Kidney epithelial cell (primary cell): ENCODE measurements at regions not wholly inside any gene's neighbourhood (a gene's known extent, or its start where the extent isn't known, plus 50 kb on each side); places are given as distances from the start of the nearest gene placed in this dataset.

ENCODE experiments used
- DNase-seq: peaks from one replicate; pipeline ENCODE4 v3.0.0-alpha.2; 2010; ENCODE audit warnings: low read depth
- H3K27me3 ChIP-seq: 2 replicates; pipeline ENCODE4 v1.6.0; 2011; ENCODE audit warnings: low read length; ENCODE audit not compliant: control insufficient read depth, insufficient read depth
- H3K36me3 ChIP-seq: 2 replicates; pipeline ENCODE4 v1.5.1; 2011; ENCODE audit warnings: low read length; ENCODE audit not compliant: control insufficient read depth, insufficient read depth
- H3K4me3 ChIP-seq: 2 replicates; pipeline ENCODE4 v1.5.1; 2011; ENCODE audit warnings: low read depth, mild to moderate bottlenecking, control low read depth, low read length
- TF ChIP-seq, protein P1 (sequence below): IDR thresholded peaks from 2 replicates; pipeline ENCODE4 v1.5.1; 2011; ENCODE audit warnings: mild to moderate bottlenecking, moderate library complexity, low read length, control low read depth, inconsistent platforms; ENCODE audit not compliant: insufficient read depth, poor library complexity, severe bottlenecking

DNA sequence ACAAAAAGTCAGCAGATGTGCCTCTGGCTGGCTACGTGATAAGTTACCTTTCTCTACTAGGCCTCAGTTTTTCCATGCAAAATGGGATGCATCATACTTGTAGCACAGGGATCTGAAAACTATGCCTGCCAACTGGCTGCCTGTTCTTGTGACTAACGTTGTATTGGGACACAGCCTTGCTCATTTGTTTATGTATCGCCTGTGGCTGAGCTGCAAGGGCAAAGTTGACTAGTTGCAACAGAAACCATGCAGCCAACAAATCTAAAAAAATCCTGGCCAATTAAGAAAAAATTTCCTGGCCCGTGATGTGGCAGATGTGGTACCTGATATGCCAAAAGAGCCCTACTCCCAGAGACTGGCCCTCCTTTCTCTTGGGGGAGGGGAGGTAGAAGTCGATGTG is 131.3 kb downstream of the SEC61B start:
- no peaks in the 10 kb centered on the region for H3K36me3 ChIP-seq
- H3K27me3 ChIP-seq = peaks cover 4% of the 10 kb centered on the region
- no peak overlapping the region for H3K4me3 ChIP-seq
- no peak for DNase-seq
- TF ChIP-seq, protein P1, sequence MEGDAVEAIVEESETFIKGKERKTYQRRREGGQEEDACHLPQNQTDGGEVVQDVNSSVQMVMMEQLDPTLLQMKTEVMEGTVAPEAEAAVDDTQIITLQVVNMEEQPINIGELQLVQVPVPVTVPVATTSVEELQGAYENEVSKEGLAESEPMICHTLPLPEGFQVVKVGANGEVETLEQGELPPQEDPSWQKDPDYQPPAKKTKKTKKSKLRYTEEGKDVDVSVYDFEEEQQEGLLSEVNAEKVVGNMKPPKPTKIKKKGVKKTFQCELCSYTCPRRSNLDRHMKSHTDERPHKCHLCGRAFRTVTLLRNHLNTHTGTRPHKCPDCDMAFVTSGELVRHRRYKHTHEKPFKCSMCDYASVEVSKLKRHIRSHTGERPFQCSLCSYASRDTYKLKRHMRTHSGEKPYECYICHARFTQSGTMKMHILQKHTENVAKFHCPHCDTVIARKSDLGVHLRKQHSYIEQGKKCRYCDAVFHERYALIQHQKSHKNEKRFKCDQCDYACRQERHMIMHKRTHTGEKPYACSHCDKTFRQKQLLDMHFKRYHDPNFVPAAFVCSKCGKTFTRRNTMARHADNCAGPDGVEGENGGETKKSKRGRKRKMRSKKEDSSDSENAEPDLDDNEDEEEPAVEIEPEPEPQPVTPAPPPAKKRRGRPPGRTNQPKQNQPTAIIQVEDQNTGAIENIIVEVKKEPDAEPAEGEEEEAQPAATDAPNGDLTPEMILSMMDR = no peak

GRCh38 chr9:99354104-99354503 is 132.0 kb downstream of the SEC61B start:
- no peak for DNase-seq
- TF ChIP-seq, protein P1 = no peak
- Histone ChIP-seq H3K27me3 (peaks cover 8% of the 10 kb centered on the region), H3K36me3 (no peaks in the 10 kb centered on the region), H3K4me3 (no peak overlapping the region)

DNA sequence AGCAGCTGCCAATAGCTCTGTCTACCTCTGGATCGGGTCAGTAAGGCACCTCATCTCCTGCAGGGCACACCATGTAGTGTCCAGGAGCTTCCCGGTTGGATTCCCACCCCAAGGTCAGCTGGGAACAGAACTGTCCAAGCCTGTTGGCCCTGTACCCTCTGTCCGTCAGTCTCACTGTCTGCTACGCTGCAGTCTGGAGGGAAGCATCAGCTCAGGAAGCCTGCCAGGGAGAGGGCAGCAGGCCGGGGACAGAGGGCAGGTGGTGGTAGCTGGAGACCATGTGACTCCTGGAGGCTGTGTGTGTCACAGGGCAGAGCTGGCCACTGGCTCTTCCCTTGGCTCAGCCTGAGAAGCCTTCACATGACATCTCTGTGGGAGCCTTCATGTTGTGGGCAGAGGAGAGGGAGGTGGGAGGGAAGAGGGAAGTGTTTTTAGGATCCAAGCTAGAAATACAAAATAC is 134.5 kb downstream of the SEC61B start:
- Histone ChIP-seq H3K4me3 (no peak overlapping the region), H3K27me3 (peaks cover 9% of the 10 kb centered on the region), H3K36me3 (no peaks in the 10 kb centered on the region)
- TF ChIP-seq, protein P1 = no peak
- DNase-seq = no peak

DNA sequence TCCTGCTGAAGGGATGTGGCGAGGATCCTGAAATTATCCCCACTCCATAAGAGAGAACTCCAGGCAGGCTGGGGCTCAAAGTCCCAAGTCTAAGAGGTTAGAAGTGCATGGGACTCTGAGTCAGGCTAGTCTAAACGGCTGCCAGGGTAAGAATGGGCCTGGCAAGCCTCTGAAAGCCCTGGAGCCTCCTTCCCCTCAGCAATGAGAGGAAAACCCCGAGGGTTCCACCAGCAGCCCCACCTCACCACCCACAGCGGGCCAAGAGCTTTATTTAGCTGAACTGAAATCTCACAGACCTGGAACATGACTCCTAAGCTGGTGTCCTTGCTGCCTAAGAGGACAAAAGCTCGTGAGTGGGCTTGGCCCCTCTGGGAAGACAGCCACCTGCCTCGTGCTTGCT is 135.5 kb downstream of the SEC61B start:
- TF ChIP-seq, protein P1 = no peak

DNA sequence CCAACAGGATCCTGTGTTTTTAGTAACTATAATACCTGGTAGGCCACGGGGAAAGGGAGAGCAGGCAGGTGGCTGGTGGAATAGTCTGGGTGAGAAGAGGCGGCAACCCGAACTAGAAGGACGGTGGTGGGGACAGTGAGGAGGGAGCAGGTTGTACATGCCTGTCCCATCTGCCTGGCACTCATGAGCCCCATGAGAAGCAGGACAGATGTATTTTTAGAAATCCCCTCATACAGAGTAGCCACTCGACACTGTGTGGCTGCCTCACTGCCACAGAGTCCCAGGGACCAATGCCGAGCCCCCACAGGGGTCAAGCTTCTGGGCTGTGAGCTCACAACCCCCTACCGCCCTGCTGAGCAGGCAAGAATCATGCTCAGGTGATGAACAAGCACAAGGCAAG is 136.6 kb downstream of the SEC61B start:
- peaks cover 14% of the 10 kb centered on the region for H3K27me3 ChIP-seq
- DNase-seq = no peak
- H3K36me3 ChIP-seq = no peaks in the 10 kb centered on the region
- TF ChIP-seq, protein P1 = no peak
- H3K4me3 ChIP-seq = no peak overlapping the region

More for the DNA sequence above, 135.5 kb downstream of the SEC61B start:
- peaks cover 14% of the 10 kb centered on the region for H3K27me3 ChIP-seq
- H3K36me3 ChIP-seq = no peaks in the 10 kb centered on the region
- no peak overlapping the region for H3K4me3 ChIP-seq
- no peak for DNase-seq

- Histone ChIP-seq H3K27me3 (peaks cover 14% of the 10 kb centered on the region), H3K4me3 (no peak overlapping the region), H3K36me3 (no peaks in the 10 kb centered on the region)
- DNase-seq = no peak
- TF ChIP-seq, protein P1 = no peak
Observed at GRCh38 chr9:99359336-99359735, 137.3 kb downstream of the SEC61B start.
